ENCODE measurements at regions not wholly inside any gene's neighbourhood (a gene's known extent, or its start where the extent isn't known, plus 50 kb on each side); places are given as distances from the start of the nearest gene placed in this dataset.

- H3K4me1 Mint-ChIP-seq: peaks cover 29% of the 10 kb centered on the region
- Histone ChIP-seq H3K9me3 (ENCODE audit: low read depth) (no peaks in the 10 kb centered on the region), H2AFZ (replicated peaks) (no peak overlapping the region), H3K79me2 (ENCODE audit: low read depth) (no peaks in the 10 kb centered on the region), H4K20me1 (ENCODE audit: low read depth) (no peaks in the 10 kb centered on the region), H3K9ac (no peak overlapping the region), H3K4me2 (no peak overlapping the region), H3F3A (ENCODE audit: low read depth) (no peaks in the 10 kb centered on the region), H3K27ac (no peak overlapping the region), H3K4me3 (no peak overlapping the region), H3K36me3 (no peaks in the 10 kb centered on the region), H3K27me3 (no peaks in the 10 kb centered on the region), H3K4me1 (no peaks in the 10 kb centered on the region)
- H3K36me3 Mint-ChIP-seq: no peaks in the 10 kb centered on the region
- H3K27me3 Mint-ChIP-seq (ENCODE audit: insufficient read depth, low read depth): peaks cover 15% of the 10 kb centered on the region
- H3K9me3 Mint-ChIP-seq: peaks cover 10% of the 10 kb centered on the region
- peak overlapping the region; percentile 27 for H3K27ac Mint-ChIP-seq
- DNase-seq (ENCODE audit: low spot score): no peak
- TF ChIP-seq EZH2phosphoT487 (IDR thresholded peaks at IDR 0.05): no peak
- no peak for TF ChIP-seq CTCF (IDR thresholded peaks at IDR 0.05)
- no peak for TF ChIP-seq EZH2 (IDR thresholded peaks at IDR 0.05)
- no peak overlapping the region for H3K4me3 Mint-ChIP-seq
Measured at GRCh38 chr5:2125901-2126265, 243.2 kb upstream of the IRX4 start.

- Histone ChIP-seq H3F3A (ENCODE audit: low read depth) (no peaks in the 10 kb centered on the region), H4K20me1 (ENCODE audit: low read depth) (no peaks in the 10 kb centered on the region), H3K9ac (no peak overlapping the region), H3K9me3 (ENCODE audit: low read depth) (no peaks in the 10 kb centered on the region), H3K36me3 (no peaks in the 10 kb centered on the region), H3K4me2 (no peak overlapping the region), H2AFZ (replicated peaks) (no peak overlapping the region), H3K27me3 (no peaks in the 10 kb centered on the region), H3K4me3 (no peak overlapping the region), H3K27ac (no peak overlapping the region), H3K4me1 (no peaks in the 10 kb centered on the region), H3K79me2 (ENCODE audit: low read depth) (no peaks in the 10 kb centered on the region)
- no peak overlapping the region for H3K4me3 Mint-ChIP-seq
- H3K4me1 Mint-ChIP-seq: peaks cover 27% of the 10 kb centered on the region
- DNase-seq (ENCODE audit: low spot score): no peak
- peaks cover 16% of the 10 kb centered on the region for H3K27me3 Mint-ChIP-seq (ENCODE audit: insufficient read depth, low read depth)
- peak overlapping the region; percentile 27 for H3K27ac Mint-ChIP-seq
- no peaks in the 10 kb centered on the region for H3K36me3 Mint-ChIP-seq
- no peak for TF ChIP-seq CTCF (IDR thresholded peaks at IDR 0.05)
- no peak for TF ChIP-seq EZH2phosphoT487 (IDR thresholded peaks at IDR 0.05)
- no peak for TF ChIP-seq EZH2 (IDR thresholded peaks at IDR 0.05)
- H3K9me3 Mint-ChIP-seq: peaks cover 10% of the 10 kb centered on the region
Measured at GRCh38 chr5:2125171-2125900, 242.6 kb upstream of the IRX4 start.

GRCh38 chr5:2124434-2125170 lies 241.9 kb upstream of the IRX4 start:
- Mint-ChIP-seq H3K36me3 (no peaks in the 10 kb centered on the region), H3K27ac (no peak overlapping the region), H3K4me1 (peaks cover 28% of the 10 kb centered on the region), H3K27me3 (ENCODE audit: insufficient read depth, low read depth) (peaks cover 16% of the 10 kb centered on the region), H3K9me3 (peaks cover 10% of the 10 kb centered on the region), H3K4me3 (no peak overlapping the region)
- no peak overlapping the region for H2AFZ ChIP-seq (replicated peaks)
- H3K4me3 ChIP-seq: no peak overlapping the region
- H3F3A ChIP-seq (ENCODE audit: low read depth): no peaks in the 10 kb centered on the region
- no peaks in the 10 kb centered on the region for H3K79me2 ChIP-seq (ENCODE audit: low read depth)
- H4K20me1 ChIP-seq (ENCODE audit: low read depth): no peaks in the 10 kb centered on the region
- H3K4me1 ChIP-seq: no peaks in the 10 kb centered on the region
- no peak overlapping the region for H3K4me2 ChIP-seq
- no peak overlapping the region for H3K9ac ChIP-seq
- H3K27me3 ChIP-seq: no peaks in the 10 kb centered on the region
- H3K36me3 ChIP-seq: no peaks in the 10 kb centered on the region
- TF ChIP-seq EZH2phosphoT487 (IDR thresholded peaks at IDR 0.05) (no peak), EZH2 (IDR thresholded peaks at IDR 0.05) (no peak), CTCF (IDR thresholded peaks at IDR 0.05) (no peak)
- H3K27ac ChIP-seq: no peak overlapping the region
- H3K9me3 ChIP-seq (ENCODE audit: low read depth): no peaks in the 10 kb centered on the region
- DNase-seq (ENCODE audit: low spot score): no peak

All from neural progenitor cell (in vitro differentiated cells).